ENCODE measurements at regions not wholly inside any gene's neighbourhood (a gene's known extent, or its start where the extent isn't known, plus 50 kb on each side); places are given as distances from the start of the nearest gene placed in this dataset.

DNA sequence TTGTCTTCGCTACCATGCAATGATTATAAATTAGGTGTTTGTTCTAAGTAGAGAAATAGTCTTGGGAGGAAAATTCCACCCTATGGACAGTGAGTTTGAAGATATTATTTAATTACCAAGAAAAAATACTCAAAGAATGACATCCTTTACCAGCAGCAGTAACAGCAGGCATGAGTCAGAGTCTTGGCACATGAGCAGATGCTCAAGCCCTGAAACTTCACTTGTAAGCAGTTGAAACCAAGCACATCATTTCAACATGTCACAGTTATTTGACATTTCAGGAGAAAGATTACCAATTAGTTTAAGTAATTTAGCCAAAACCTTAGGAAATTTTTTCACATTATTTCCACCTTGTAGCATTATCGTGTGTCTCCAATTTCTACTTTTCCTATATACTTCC lies 99.2 kb downstream of the C12orf50 start:
- DNase-seq: no peak

DNA sequence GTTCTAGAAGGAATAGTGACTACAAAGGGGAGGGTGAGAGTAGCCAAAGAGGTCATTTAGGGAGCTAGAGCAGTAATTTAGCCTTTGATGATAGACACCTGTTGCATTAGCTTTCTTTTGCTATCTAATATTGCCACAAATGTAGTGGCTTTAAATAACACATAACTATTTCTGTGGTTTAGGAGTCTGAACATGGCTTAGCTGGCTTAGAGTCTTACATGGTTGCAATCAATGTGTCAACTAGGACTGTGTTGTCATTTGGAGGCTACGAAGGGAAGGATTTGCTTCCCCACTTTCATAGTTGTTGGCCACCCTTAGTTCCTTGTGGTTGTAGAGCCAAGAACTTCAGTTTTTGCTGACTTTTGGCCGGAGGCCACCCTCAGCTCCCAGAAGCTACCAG lies 99.9 kb downstream of the C12orf50 start:
- DNase-seq: no peak

GRCh38 chr12:87928031-87928430 lies 101.2 kb downstream of the C12orf50 start:
- no peak for DNase-seq

DNA sequence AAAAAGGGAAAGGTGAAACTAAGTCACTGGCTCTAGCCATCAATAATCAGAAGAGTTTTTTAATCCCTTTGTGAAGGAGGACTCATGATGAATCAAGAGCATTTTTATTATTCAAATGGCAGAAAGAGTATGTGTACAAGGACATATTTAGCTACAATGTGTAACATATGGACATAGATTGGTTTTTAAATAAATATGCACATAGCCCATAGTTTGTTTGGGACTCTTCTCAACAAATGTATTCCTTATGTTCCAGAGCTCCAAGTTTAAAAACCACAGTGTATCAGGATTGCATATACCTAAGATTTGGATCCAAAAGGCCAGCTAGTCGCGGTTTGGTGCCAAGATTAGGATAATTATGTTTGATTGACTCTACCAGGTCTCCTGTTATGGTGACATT lies 104.2 kb downstream of the C12orf50 start:
- no peak for DNase-seq

GRCh38 chr12:87924149-87924548 lies 105.1 kb downstream of the C12orf50 start:
- no peak for DNase-seq

- no peak for DNase-seq
Observed at GRCh38 chr12:87923361-87923760, 105.8 kb downstream of the C12orf50 start.

DNA sequence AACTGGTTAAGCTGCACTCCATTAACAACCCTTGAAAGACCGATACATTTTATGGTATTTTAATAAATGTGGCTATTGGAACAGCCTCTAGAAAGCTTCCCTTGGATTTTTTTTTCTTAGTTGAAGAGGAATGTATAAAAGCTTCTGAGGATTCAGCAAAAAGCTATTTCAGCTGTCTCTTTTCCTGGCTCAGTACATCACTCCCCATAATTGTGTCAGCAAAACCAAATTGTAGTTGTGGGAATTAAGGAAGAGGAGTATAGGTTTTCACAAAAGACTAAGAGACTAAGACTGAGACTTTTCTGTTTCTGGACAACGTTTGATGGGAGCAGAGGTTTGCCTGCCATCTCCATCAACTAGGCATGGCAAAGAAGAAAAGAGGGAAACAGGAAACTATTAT lies 106.5 kb downstream of the C12orf50 start:
- DNase-seq: no peak

DNA sequence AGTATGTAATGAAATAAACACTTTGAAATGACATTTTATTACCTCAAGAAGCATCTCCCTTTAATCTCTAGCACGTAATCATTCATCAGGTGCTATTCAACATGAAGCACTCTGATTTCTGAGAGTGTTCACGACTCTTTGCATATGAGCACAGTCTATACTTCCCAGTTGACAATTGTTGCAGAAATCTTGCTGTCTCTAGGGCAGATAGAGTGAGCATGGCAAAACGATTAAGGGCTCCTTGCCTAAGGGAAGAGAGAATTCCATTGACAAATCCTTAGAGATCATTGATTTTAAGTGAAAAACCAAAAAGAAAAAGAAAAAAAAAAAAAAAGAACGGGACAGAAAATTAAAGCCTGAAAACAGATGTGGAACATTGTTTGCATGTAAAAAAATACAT lies 107.6 kb downstream of the C12orf50 start:
- DNase-seq: no peak

- DNase-seq: no peak
Observed at GRCh38 chr12:87920139-87920538, 109.1 kb downstream of the C12orf50 start.

GRCh38 chr12:87901457-87901856 lies 127.7 kb downstream of the C12orf50 start:
- no peak for DNase-seq

GRCh38 chr12:87897662-87898061 lies 131.5 kb downstream of the C12orf50 start:
- DNase-seq: no peak

DNA sequence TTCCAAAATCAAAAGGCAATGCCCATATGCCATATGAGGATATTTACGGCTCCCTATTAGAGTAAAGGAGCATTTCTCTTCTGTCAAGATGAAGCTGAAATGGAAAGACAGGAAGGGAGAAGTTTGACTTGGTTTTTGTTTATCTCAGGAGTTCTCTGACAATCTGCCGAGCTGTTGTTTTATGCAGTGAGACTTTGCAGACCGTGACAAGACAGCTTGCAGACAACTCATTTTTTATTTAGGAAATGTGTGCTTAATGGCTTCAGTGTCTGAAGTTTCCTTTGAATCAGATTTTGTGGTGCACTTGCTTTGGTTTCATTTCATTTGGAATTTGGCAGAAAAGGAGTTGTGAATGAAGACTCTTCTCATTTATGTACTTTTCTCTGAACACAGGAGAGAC lies 145.4 kb downstream of the C12orf50 start:
- DNase-seq: no peak

- DNase-seq: no peak
Observed at GRCh38 chr12:87879141-87879540, 150.1 kb downstream of the C12orf50 start.

- DNase-seq: no peak
Observed at GRCh38 chr12:87870493-87871460, 158.4 kb downstream of the C12orf50 start.

DNA sequence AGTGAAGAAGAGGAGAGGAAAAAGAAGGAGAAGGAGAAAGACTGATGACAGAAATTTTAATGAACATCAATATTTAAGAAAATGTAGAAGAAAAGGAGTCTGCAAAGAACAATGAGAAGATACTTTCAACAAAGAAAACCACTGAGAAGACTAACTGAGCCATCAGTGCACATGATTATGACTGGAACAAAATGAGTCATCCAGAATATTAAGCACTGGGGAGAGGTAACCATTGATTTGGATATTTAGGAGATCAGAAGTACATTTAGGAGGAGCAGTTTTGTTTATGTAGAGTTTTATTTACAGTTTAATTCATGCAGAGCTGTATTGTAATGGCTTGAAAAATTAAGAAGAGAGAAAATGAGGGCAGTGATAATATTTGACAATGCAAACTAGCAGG lies 159.1 kb downstream of the C12orf50 start:
- DNase-seq: no peak

DNA sequence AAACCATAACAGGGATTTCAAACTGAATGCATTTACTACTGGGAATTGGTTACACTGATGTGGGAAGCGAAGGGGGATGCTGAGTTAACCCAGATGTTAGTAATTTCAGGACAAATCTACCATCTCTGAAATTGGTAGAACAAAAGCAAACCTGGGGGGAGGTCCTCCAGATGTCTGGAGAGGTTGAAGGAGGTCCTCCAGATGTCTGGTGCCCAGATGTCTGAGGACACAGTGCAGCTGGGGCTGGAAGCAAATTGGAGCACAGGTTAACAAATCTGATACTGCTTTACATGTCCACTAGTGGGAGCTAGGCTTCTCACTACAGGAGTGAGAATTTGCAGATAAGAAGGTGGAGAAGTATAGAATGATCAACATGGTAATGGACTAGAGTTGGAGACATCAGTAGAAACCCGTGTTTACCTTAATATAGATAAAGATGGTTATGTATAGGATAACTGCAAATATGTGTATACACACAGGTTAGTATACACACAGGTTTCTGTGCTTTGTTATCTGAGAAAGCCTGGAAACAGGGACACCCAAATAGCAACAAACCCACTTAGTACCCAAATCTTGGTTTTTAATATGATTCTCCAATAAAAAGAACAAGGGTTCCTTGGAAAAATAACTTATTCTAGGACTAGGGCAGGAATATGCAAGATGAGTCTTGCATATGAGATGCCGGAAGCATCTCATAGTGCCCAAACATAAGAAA lies 162.5 kb downstream of the C12orf50 start:
- peak; percentile 11 for DNase-seq

- no peak for DNase-seq
Observed at GRCh38 chr12:87861791-87862190, 167.4 kb downstream of the C12orf50 start.

DNA sequence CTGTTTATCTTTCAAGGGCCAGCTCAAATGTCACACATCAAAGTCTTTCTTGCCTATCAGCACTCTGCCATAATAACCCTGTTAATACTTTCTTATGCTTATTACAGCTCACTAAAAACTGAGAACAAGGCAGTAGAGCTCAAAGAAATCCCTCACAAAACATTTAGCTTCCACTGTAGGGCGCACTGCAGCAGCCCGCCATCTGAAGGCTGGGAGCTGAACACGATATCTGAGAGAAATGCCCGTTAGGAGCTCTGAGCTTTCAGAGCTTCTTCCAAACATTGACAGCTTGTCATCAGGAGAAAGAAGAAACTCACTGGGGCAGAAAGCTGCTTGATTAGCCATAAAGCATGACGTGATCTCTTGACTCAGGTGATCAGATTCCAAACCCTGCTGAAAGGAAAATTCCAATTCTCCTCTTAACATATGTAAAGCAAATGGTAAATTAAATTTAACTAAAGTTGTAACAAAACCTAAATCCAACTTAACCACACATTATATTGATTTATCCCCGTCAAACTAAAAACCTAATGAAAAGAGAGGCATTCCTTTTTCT lies 175.7 kb downstream of the C12orf50 start:
- DNase-seq: peak; percentile 5

GRCh38 chr12:87849074-87849473 lies 180.1 kb downstream of the C12orf50 start:
- no peak for DNase-seq

- DNase-seq: peak; percentile 48
Observed at GRCh38 chr12:87848248-87848868, 180.8 kb downstream of the C12orf50 start.

DNA sequence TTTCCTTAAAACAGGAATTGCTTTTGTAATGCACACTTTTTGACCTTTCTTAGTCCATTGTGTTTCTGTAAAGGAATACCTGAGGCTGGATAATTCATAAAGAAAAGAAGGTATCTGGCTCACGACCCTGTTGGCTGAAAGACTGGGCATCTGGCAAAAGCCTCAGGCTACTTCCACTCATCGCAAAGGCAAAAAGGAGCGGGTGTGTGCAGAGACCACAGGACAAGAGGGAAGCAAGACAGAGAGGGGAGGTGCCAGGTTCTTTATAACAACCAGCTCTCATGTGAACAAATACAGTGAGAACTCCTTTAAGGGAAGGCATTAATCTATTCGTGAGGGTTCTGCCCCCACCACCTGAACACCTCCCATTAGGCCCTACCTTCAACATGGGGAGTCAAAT lies 182.1 kb downstream of the C12orf50 start:
- DNase-seq: no peak

DNA sequence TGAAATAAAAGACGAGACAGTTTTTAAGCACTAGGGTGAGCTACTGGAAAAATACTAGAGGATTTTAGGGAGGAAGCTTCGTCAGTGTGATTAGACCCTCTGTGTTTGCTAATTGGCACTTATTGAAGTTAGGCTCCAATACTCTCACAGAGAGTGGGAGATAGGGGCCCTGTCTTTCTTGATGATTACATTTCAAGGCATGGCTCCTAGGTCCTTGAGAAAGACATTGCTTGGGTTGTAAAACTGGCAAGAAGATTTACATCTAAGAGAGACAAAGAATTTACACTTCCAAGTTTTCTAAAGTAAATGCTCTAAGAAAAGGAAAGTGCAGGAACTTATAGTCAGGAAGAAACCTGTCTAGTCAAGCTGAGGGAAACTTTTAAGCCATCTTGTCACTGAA lies 183.2 kb downstream of the C12orf50 start:
- DNase-seq: no peak

DNA sequence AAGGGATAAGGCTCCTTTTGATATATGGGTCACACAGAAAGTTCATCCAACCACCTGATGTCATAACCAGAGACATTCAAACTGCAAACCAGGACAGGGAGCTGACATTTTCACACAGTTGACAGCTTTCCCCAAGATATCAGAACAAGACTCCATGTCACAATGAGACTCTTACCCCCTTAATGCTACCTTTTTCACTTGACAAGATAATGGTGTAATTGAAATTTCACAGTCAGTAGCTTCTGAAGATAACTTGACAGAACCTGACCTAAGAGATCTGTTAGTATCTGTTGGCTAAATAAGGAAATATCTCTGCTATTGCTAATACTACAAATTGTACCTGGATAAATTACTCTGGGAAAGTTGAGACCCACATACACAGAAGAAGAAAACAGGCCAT lies 187.3 kb downstream of the C12orf50 start:
- DNase-seq: no peak

All from RPMI8226 (cell line).